HG03520 (cell line): ENCODE measurements at regions not wholly inside any gene's neighbourhood (a gene's known extent, or its start where the extent isn't known, plus 50 kb on each side); places are given as distances from the start of the nearest gene placed in this dataset.
"Not testable (repeated sequence)": the region's sequence is repeated elsewhere in the genome, so short reads cannot be mapped to it uniquely, and the experiment has no call there.

ENCODE experiments used
- ATAC-seq: cut with Tn5 transposase; IDR thresholded peaks from one replicate; pipeline ENCODE4 v1.9.1; 2021; ENCODE audit warnings: mild to moderate bottlenecking, moderate library complexity; ENCODE audit not compliant: unreplicated experiment

- ATAC-seq: not testable (repeated sequence)
Measured at GRCh38 chr17:20633268-20634059, 53.9 kb downstream of the CDRT15L2 start.

GRCh38 chr17:20640147-20640546 is 60.6 kb downstream of the CDRT15L2 start:
- not testable (repeated sequence) for ATAC-seq

GRCh38 chr17:20646661-20647272 is 67.2 kb downstream of the CDRT15L2 start:
- ATAC-seq: not testable (repeated sequence)

GRCh38 chr17:20649097-20649767 is 69.7 kb downstream of the CDRT15L2 start:
- ATAC-seq: peak; percentile 90

GRCh38 chr17:20651022-20651421 is 71.5 kb downstream of the CDRT15L2 start:
- ATAC-seq: not testable (repeated sequence)

- ATAC-seq: not testable (repeated sequence)
Measured at GRCh38 chr17:20651736-20652135, 72.2 kb downstream of the CDRT15L2 start.

GRCh38 chr17:20653391-20653790 is 73.9 kb downstream of the CDRT15L2 start:
- not testable (repeated sequence) for ATAC-seq

GRCh38 chr17:20654114-20654513 is 74.6 kb downstream of the CDRT15L2 start:
- not testable (repeated sequence) for ATAC-seq

GRCh38 chr17:20654575-20654974 is 75.1 kb downstream of the CDRT15L2 start:
- not testable (repeated sequence) for ATAC-seq

GRCh38 chr17:20665103-20665955 is 85.8 kb downstream of the CDRT15L2 start:
- ATAC-seq: not testable (repeated sequence)

GRCh38 chr17:20666689-20667088 is 87.2 kb downstream of the CDRT15L2 start:
- ATAC-seq: not testable (repeated sequence)

- ATAC-seq: not testable (repeated sequence)
Measured at GRCh38 chr17:20667712-20668111, 88.2 kb downstream of the CDRT15L2 start.

- ATAC-seq: not testable (repeated sequence)
Measured at GRCh38 chr17:20668316-20668715, 88.8 kb downstream of the CDRT15L2 start.

GRCh38 chr17:20668868-20669267 is 89.3 kb downstream of the CDRT15L2 start:
- ATAC-seq: not testable (repeated sequence)

- ATAC-seq: not testable (repeated sequence)
Measured at GRCh38 chr17:20670506-20670905, 91.0 kb downstream of the CDRT15L2 start.

- not testable (repeated sequence) for ATAC-seq
Measured at GRCh38 chr17:20674374-20674773, 94.8 kb downstream of the CDRT15L2 start.

- not testable (repeated sequence) for ATAC-seq
Measured at GRCh38 chr17:20675707-20676106, 96.2 kb downstream of the CDRT15L2 start.

- not testable (repeated sequence) for ATAC-seq
Measured at GRCh38 chr17:20676656-20677055, 97.1 kb downstream of the CDRT15L2 start.

GRCh38 chr17:20677469-20677868 is 97.9 kb downstream of the CDRT15L2 start:
- not testable (repeated sequence) for ATAC-seq

GRCh38 chr17:20678424-20678823 is 98.9 kb downstream of the CDRT15L2 start:
- not testable (repeated sequence) for ATAC-seq
